PFSK-1 (cell line): ENCODE measurements at regions not wholly inside any gene's neighbourhood (a gene's known extent, or its start where the extent isn't known, plus 50 kb on each side); places are given as distances from the start of the nearest gene placed in this dataset.

Source experiments
- FOXP2 ChIP-seq: optimal IDR thresholded peaks from 2 replicates; pipeline ENCODE3; 2011; ENCODE audit warnings: borderline replicate concordance, control low read depth, inconsistent platforms; ENCODE audit not compliant: insufficient read depth; ENCODE audit errors: extremely low read length, extremely low read depth
- POLR2AphosphoS5 ChIP-seq: IDR thresholded peaks from 2 replicates; pipeline ENCODE4 v1.6.1; 2012; ENCODE audit warnings: low read depth, mild to moderate bottlenecking, control low read depth, low read length, moderate library complexity
- REST ChIP-seq, 2 experiments: IDR thresholded peaks; 2 replicates each; pipeline versions ENCODE4 v1.6.1 to v1.8.0; 2011 to 2012; ENCODE audit warnings: low read depth in 2 of 2, low read length in 2 of 2, control low read depth in 1 of 2, inconsistent platforms in 1 of 2, mild to moderate bottlenecking in 1 of 2, moderate library complexity in 1 of 2; ENCODE audit not compliant: insufficient read depth in 1 of 2
- SIN3A ChIP-seq: IDR thresholded peaks from 2 replicates; pipeline ENCODE4 v1.6.1; 2012; ENCODE audit warnings: mild to moderate bottlenecking, low read length, moderate library complexity, borderline replicate concordance; ENCODE audit not compliant: insufficient read depth
- TAF1 ChIP-seq: IDR thresholded peaks from 2 replicates; pipeline ENCODE4 v1.6.1; 2012; ENCODE audit warnings: low read length, control low read depth, borderline replicate concordance; ENCODE audit not compliant: insufficient read depth

GRCh38 chr2:194962254-194962653 lies 694.8 kb upstream of the SLC39A10 start:
- TF ChIP-seq SIN3A (no peak), FOXP2 (no peak), TAF1 (no peak), POLR2AphosphoS5 (no peak), REST (IDR thresholded peaks at IDR 0.05; ENCODE audit: insufficient read depth in 1 of 2, low read depth in 2 of 2, low read length in 2 of 2) (no peak)

GRCh38 chr2:194954218-194954617 lies 702.8 kb upstream of the SLC39A10 start:
- no peak for TF ChIP-seq REST (IDR thresholded peaks at IDR 0.05; ENCODE audit: insufficient read depth in 1 of 2, low read depth in 2 of 2, low read length in 2 of 2)
- TF ChIP-seq FOXP2: no peak
- no peak for TF ChIP-seq POLR2AphosphoS5
- no peak for TF ChIP-seq TAF1
- no peak for TF ChIP-seq SIN3A

- no peak for TF ChIP-seq TAF1
These were observed 710.2 kb upstream of the SLC39A10 start for GRCh38 chr2:194946826-194947225.

GRCh38 chr2:194938066-194938465 lies 719.0 kb upstream of the SLC39A10 start:
- TF ChIP-seq TAF1 (no peak), SIN3A (no peak)

- no peak for TF ChIP-seq TAF1
- no peak for TF ChIP-seq FOXP2
- TF ChIP-seq SIN3A: no peak
- no peak for TF ChIP-seq POLR2AphosphoS5
- TF ChIP-seq REST (IDR thresholded peaks at IDR 0.05; ENCODE audit: insufficient read depth in 1 of 2, low read depth in 2 of 2, low read length in 2 of 2): no peak
These were observed 729.5 kb upstream of the SLC39A10 start for GRCh38 chr2:194927489-194927888.

- no peak for TF ChIP-seq REST (IDR thresholded peaks at IDR 0.05; ENCODE audit: insufficient read depth in 1 of 2, low read depth in 2 of 2, low read length in 2 of 2)
- TF ChIP-seq SIN3A: no peak
- no peak for TF ChIP-seq FOXP2
- TF ChIP-seq POLR2AphosphoS5: no peak
- no peak for TF ChIP-seq TAF1
These were observed 730.2 kb upstream of the SLC39A10 start for GRCh38 chr2:194926873-194927272.
